ENCODE measurements at regions not wholly inside any gene's neighbourhood (a gene's known extent, or its start where the extent isn't known, plus 50 kb on each side); places are given as distances from the start of the nearest gene placed in this dataset.

- TF ChIP-seq, protein P1, sequence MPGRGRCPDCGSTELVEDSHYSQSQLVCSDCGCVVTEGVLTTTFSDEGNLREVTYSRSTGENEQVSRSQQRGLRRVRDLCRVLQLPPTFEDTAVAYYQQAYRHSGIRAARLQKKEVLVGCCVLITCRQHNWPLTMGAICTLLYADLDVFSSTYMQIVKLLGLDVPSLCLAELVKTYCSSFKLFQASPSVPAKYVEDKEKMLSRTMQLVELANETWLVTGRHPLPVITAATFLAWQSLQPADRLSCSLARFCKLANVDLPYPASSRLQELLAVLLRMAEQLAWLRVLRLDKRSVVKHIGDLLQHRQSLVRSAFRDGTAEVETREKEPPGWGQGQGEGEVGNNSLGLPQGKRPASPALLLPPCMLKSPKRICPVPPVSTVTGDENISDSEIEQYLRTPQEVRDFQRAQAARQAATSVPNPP (IDR thresholded peaks at IDR 0.05; ENCODE audit: borderline replicate concordance, insufficient read depth, insufficient read length): no peak
- TF ChIP-seq XRCC5 (IDR thresholded peaks at IDR 0.05; ENCODE audit: low read depth, low read length) (no peak), MIER1 (IDR thresholded peaks at IDR 0.05; ENCODE audit: low read depth) (no peak), ZNF699 (CRISPR knock-in tag; IDR thresholded peaks at IDR 0.05; ENCODE audit: insufficient replicate concordance) (no peak), ZBTB26 (CRISPR knock-in tag; IDR thresholded peaks at IDR 0.05) (no peak), MEIS2 (IDR thresholded peaks at IDR 0.05; ENCODE audit: partially characterized antibody) (no peak), SMC3 (conservative IDR thresholded peaks at IDR 0.05; ENCODE audit: insufficient read depth, low read depth, low read length) (no peak), ZNF253 (CRISPR knock-in tag; conservative IDR thresholded peaks at IDR 0.05) (no peak), POLR2A (conservative IDR thresholded peaks at IDR 0.05) (no peak)
- TF ChIP-seq, protein P2, sequence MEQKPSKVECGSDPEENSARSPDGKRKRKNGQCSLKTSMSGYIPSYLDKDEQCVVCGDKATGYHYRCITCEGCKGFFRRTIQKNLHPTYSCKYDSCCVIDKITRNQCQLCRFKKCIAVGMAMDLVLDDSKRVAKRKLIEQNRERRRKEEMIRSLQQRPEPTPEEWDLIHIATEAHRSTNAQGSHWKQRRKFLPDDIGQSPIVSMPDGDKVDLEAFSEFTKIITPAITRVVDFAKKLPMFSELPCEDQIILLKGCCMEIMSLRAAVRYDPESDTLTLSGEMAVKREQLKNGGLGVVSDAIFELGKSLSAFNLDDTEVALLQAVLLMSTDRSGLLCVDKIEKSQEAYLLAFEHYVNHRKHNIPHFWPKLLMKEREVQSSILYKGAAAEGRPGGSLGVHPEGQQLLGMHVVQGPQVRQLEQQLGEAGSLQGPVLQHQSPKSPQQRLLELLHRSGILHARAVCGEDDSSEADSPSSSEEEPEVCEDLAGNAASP (IDR thresholded peaks at IDR 0.05): no peak
These were observed 415.1 kb downstream of the CCSER2 start (continued) for GRCh38 chr10:84743483-84743882.

Data from K562 (cell line).